Mucosa of rectum (tissue), 2 donors: ENCODE measurements at regions not wholly inside any gene's neighbourhood (a gene's known extent, or its start where the extent isn't known, plus 50 kb on each side); places are given as distances from the start of the nearest gene placed in this dataset.

ENCODE experiments used
- H3K27ac ChIP-seq, 2 donors: one replicate each; pipeline ENCODE4 v1.7.0; 2013; ENCODE audit warnings: inconsistent platforms in 2 of 2, low read depth in 2 of 2, low read length in 2 of 2
- H3K27me3 ChIP-seq, 2 donors: one replicate each; pipeline ENCODE4 v1.7.0; 2013; ENCODE audit warnings: low read length in 2 of 2; ENCODE audit not compliant: control insufficient read depth in 2 of 2, insufficient read depth in 2 of 2
- H3K36me3 ChIP-seq, 2 donors: one replicate each; pipeline ENCODE4 v1.7.0; 2013; ENCODE audit warnings: low read length in 2 of 2; ENCODE audit not compliant: control insufficient read depth in 2 of 2, insufficient read depth in 2 of 2
- H3K4me1 ChIP-seq, 2 donors: one replicate each; pipeline ENCODE4 v1.7.0; 2013; ENCODE audit warnings: low read length in 2 of 2, mild to moderate bottlenecking in 1 of 2; ENCODE audit not compliant: control insufficient read depth in 2 of 2, insufficient read depth in 2 of 2
- H3K4me3 ChIP-seq, 2 donors: one replicate each; pipeline ENCODE4 v1.7.0; 2013; ENCODE audit warnings: low read length in 2 of 2
- H3K9ac ChIP-seq, 2 donors: one replicate each; pipeline ENCODE4 v1.7.0; 2013; ENCODE audit warnings: low read length in 2 of 2, low read depth in 1 of 2, mild to moderate bottlenecking in 1 of 2
- H3K9me3 ChIP-seq, 2 donors: one replicate each; pipeline ENCODE4 v1.7.0; 2013; ENCODE audit warnings: low read length in 2 of 2; ENCODE audit not compliant: control insufficient read depth in 2 of 2
- donor health status: healthy.
- donor health status: Normal muscosa, but diverticular disease.

GRCh38 chrX:74231625-74232024, 72.4 kb upstream of the ZCCHC13 start:
- H3K9ac ChIP-seq = no peak overlapping the region
- H3K4me3 ChIP-seq = no peak overlapping the region
- H3K27ac ChIP-seq = no peak overlapping the region
- H3K36me3 ChIP-seq = no peaks in the 10 kb centered on the region
- H3K9me3 ChIP-seq = no peaks in the 10 kb centered on the region
- no peaks in the 10 kb centered on the region for H3K27me3 ChIP-seq
- H3K4me1 ChIP-seq = no peaks in the 10 kb centered on the region

- no peak overlapping the region for H3K27ac ChIP-seq
- H3K4me3 ChIP-seq = no peak overlapping the region
- no peak overlapping the region for H3K9ac ChIP-seq
- no peaks in the 10 kb centered on the region for H3K36me3 ChIP-seq
- no peaks in the 10 kb centered on the region for H3K9me3 ChIP-seq
- no peaks in the 10 kb centered on the region for H3K27me3 ChIP-seq
- H3K4me1 ChIP-seq = no peaks in the 10 kb centered on the region
Observed at GRCh38 chrX:74230094-74230493, 73.9 kb upstream of the ZCCHC13 start.

- Histone ChIP-seq H3K27ac (no peak overlapping the region), H3K9me3 (no peaks in the 10 kb centered on the region), H3K4me1 (no peaks in the 10 kb centered on the region), H3K9ac (no peak overlapping the region), H3K4me3 (no peak overlapping the region), H3K27me3 (no peaks in the 10 kb centered on the region), H3K36me3 (no peaks in the 10 kb centered on the region)
Observed at GRCh38 chrX:74225111-74225510, 78.9 kb upstream of the ZCCHC13 start.

GRCh38 chrX:74220277-74220676, 83.7 kb upstream of the ZCCHC13 start:
- Histone ChIP-seq H3K9ac (no peak overlapping the region), H3K4me3 (no peak overlapping the region), H3K27me3 (peaks cover 0 to 2% of the 10 kb centered on the region in 2 donors), H3K4me1 (no peaks in the 10 kb centered on the region), H3K9me3 (no peaks in the 10 kb centered on the region), H3K36me3 (peaks cover 4 to 5% of the 10 kb centered on the region in 2 donors), H3K27ac (no peak overlapping the region)

- H3K27ac ChIP-seq = no peak overlapping the region
- H3K27me3 ChIP-seq = peaks cover 0 to 2% of the 10 kb centered on the region in 2 donors
- H3K9ac ChIP-seq = no peak overlapping the region
- H3K4me1 ChIP-seq = no peaks in the 10 kb centered on the region
- no peaks in the 10 kb centered on the region for H3K9me3 ChIP-seq
- peaks cover 4 to 8% of the 10 kb centered on the region in 2 donors for H3K36me3 ChIP-seq
- no peak overlapping the region for H3K4me3 ChIP-seq
Observed at GRCh38 chrX:74218895-74219294, 85.1 kb upstream of the ZCCHC13 start.

- Histone ChIP-seq H3K4me3 (no peak overlapping the region), H3K27ac (no peak overlapping the region), H3K36me3 (peaks cover 4 to 8% of the 10 kb centered on the region in 2 donors), H3K9ac (no peak overlapping the region), H3K9me3 (no peaks in the 10 kb centered on the region), H3K4me1 (no peaks in the 10 kb centered on the region), H3K27me3 (peaks cover 0 to 2% of the 10 kb centered on the region in 2 donors)
Observed at GRCh38 chrX:74216421-74216820, 87.6 kb upstream of the ZCCHC13 start.

- H3K9ac ChIP-seq = no peak overlapping the region
- no peaks in the 10 kb centered on the region for H3K9me3 ChIP-seq
- no peak overlapping the region for H3K4me3 ChIP-seq
- H3K36me3 ChIP-seq = peaks cover 6 to 8% of the 10 kb centered on the region in 2 donors
- no peaks in the 10 kb centered on the region for H3K4me1 ChIP-seq
- no peak overlapping the region for H3K27ac ChIP-seq
- no peaks in the 10 kb centered on the region for H3K27me3 ChIP-seq
Observed at GRCh38 chrX:74211911-74212310, 92.1 kb upstream of the ZCCHC13 start.

GRCh38 chrX:74207539-74207938, 96.4 kb upstream of the ZCCHC13 start:
- Histone ChIP-seq H3K9ac (no peak overlapping the region), H3K4me3 (no peak overlapping the region), H3K27me3 (no peaks in the 10 kb centered on the region), H3K27ac (no peak overlapping the region), H3K4me1 (no peaks in the 10 kb centered on the region), H3K9me3 (no peaks in the 10 kb centered on the region), H3K36me3 (peaks cover 6 to 8% of the 10 kb centered on the region in 2 donors)

- Histone ChIP-seq H3K27me3 (peaks cover 0 to 5% of the 10 kb centered on the region in 2 donors), H3K27ac (no peak overlapping the region), H3K4me1 (no peaks in the 10 kb centered on the region), H3K4me3 (no peak overlapping the region), H3K9ac (no peak overlapping the region), H3K36me3 (no peaks in the 10 kb centered on the region), H3K9me3 (no peaks in the 10 kb centered on the region)
Observed at GRCh38 chrX:74195605-74196004, 108.4 kb upstream of the ZCCHC13 start.

- Histone ChIP-seq H3K4me3 (no peak overlapping the region), H3K9me3 (no peaks in the 10 kb centered on the region), H3K27ac (no peak overlapping the region)
Observed at GRCh38 chrX:74195120-74195519, 108.9 kb upstream of the ZCCHC13 start.

GRCh38 chrX:74187211-74187610, 116.8 kb upstream of the ZCCHC13 start:
- H3K27ac ChIP-seq = no peak overlapping the region
- peaks cover 2 to 3% of the 10 kb centered on the region in 2 donors for H3K27me3 ChIP-seq
- H3K9me3 ChIP-seq = no peaks in the 10 kb centered on the region
- H3K4me3 ChIP-seq = no peak overlapping the region
- no peak overlapping the region for H3K9ac ChIP-seq
- H3K4me1 ChIP-seq = no peaks in the 10 kb centered on the region
- no peaks in the 10 kb centered on the region for H3K36me3 ChIP-seq

More at GRCh38 chrX:74195120-74195519, 108.9 kb upstream of the ZCCHC13 start:
- Histone ChIP-seq H3K36me3 (no peaks in the 10 kb centered on the region), H3K9ac (no peak overlapping the region), H3K4me1 (no peaks in the 10 kb centered on the region), H3K27me3 (peaks cover 0 to 5% of the 10 kb centered on the region in 2 donors)
